NOMO-1 treated with dmso at 0.1 percent for 144 hours (cell line): ENCODE measurements at regions not wholly inside any gene's neighbourhood (a gene's known extent, or its start where the extent isn't known, plus 50 kb on each side); places are given as distances from the start of the nearest gene placed in this dataset.
A peak's percentile ranks its signal among the peaks of the same experiment; 100 is the strongest.
"Not testable (repeated sequence)": the region's sequence is repeated elsewhere in the genome, so short reads cannot be mapped to it uniquely, and the experiment has no call there.

ENCODE experiments used
- DNase-seq: peaks from one replicate; lab custom pipeline; 2025; ENCODE audit not compliant: unreplicated experiment; lab: John Stamatoyannopoulos, UW

DNA sequence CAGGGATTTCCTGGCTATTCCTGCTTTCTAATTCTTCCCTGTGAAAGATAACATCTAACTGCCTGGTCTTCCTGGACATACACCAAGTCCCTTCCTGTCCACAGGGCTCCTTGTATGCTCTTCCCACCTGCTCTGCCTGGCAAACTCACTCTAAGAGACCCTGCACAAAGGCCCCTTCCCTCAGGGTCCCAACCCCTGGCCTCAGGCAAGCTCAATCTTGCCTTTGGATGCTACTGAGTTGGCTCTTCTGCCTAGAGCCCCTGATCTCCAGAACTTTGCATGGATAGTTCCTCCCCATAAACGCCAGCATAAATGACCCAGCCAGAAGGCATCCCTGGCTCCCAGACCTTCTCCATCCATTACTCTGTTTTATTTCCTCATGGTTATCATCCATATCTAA lies 98.3 kb upstream of the OTOS start:
- DNase-seq, result no peak

DNA sequence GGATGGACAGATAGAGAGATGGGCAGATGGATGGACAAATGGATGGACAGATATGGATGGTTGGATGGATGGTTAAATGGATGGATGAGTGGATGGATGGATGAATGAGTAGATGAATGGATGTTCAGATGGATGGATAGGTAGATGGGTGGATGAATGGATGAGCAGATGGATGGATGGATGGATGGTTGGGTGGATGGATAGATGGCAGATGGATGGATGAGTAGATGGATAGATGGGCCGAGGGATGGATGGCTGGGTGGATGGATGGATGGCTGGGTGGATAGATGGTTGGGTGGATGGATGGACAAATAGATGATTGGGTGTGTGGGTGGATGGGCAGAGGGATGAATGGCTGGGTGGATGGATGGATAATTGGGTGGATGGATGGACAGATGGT lies 98.9 kb upstream of the OTOS start:
- no peak for DNase-seq

DNA sequence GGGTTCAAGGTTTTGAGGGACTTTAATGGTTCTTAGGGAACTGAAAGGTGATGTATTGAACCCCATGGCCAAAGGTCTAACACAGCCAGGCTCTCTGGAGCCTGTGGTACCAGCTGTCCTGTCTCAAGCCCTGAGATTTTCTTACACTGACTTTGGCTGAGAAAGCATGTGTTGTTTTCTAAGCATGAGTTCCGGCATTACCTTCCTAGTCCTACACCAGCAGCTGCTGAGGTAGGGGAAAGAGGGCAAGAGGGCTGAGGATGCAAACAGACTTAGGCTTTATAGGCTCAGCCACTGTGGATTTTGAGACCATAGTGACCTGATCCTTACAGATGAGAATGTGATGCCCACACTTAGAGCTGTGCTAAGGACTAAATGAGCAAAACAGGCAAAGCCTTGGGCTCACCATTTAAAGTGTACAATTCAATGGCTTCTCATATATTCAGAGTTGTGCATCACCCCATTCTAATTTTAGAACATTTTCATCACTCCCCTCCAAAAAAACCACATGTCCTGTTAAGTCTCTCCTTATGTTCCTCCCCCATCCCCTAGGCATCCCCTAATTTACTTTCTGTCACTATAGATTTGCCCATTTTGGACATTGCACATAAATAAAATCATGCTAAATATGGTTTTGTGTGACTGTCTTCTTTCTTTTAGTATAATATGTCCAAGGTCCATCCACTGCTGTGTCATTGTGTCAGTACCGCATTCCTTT lies 99.7 kb upstream of the OTOS start:
- DNase-seq, result no peak

DNA sequence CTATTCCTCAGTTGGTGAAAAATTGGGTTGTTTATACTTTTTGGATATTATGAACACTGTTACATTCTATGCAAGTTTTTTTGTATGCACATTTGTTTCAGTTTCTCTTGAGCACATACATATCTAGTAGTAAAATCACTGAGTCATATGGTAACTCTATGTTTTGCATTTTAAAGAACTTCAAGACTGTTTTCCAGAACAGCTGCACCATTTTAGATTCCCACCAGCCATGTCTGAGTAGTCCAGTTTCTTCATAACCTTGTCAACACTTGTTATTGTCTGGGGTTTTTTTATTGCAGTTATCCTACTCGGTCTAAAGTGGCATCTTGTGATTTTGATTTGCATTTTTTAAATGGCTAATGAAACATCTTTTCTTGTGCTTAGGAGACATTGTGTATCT lies 100.3 kb upstream of the OTOS start:
- no peak for DNase-seq

DNA sequence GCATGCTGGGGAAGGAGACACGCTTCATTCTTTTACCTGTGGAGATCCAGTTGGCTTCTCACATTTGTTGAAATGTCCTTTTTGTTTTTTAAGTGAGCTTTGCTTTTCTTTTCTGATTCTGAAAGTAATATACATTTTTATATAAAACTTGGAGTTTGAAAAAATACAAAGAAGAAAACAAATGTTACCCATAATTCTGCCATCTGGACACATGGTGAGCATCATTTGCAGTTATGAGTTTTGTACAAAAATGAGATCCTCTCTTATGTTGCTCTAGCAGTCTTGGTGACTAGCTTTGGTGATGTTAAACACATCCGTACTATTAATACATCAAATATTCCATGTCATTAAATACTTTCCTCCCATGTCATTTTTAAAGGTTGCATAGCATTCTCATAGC lies 101.1 kb upstream of the OTOS start:
- no peak for DNase-seq

DNA sequence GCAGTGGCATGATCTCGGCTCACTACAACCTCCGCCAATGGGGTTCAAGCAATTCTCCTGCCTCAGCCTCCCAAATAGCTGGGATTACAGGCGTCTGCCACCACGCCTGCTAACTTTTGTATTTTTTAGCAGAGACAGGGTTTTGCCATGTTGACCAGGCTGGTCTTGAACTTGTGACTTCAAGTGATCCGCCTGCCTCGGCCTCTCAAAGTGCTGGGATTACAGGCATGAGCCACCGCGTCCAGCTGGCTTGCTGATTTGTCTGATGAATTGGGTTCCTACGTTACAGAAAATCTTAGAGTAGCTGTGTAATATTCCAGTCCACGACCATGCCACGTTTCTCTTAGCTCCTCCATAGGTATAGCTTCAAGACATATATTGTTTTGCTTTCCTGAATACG lies 102.6 kb upstream of the OTOS start:
- not testable (repeated sequence) for DNase-seq

DNA sequence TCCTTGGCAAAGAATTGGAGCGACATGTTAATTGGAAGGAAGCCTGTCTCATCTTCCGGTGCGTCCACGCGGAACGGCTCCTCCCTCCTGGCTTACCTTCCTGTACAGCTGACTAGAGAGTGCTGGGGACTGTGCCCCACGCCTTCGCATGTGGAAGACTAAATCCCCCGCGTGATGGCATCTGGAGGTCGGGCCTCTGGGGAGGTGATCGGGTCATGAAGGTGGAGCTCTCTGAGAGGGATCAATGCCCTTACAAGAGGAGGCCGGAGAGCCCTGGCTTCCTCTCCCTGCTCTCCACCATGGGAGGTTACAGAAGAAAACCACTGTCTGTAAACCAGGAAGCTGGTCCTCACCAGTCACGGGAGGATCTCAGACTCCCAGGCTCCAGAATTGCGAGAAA lies 104.1 kb upstream of the OTOS start:
- no peak for DNase-seq

DNA sequence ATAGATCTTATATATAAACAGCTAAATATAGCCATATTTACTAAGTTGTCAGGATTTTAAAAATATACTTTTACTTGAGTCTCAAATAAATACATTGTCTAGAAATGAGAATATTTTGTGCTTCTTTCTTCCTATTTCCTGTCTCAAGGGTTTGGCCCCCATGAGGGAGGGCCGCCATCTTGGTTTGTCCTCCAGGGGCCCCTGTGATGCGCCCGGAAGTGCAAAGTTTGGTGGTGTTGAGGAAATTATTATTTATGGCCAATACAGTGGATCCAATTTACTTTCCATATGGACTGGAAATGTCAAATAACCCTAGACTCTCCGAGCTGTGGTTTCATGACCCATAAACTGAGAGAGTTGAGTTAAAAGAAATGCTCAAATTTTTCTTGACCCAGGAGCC lies 104.7 kb upstream of the OTOS start:
- DNase-seq, result no peak

DNA sequence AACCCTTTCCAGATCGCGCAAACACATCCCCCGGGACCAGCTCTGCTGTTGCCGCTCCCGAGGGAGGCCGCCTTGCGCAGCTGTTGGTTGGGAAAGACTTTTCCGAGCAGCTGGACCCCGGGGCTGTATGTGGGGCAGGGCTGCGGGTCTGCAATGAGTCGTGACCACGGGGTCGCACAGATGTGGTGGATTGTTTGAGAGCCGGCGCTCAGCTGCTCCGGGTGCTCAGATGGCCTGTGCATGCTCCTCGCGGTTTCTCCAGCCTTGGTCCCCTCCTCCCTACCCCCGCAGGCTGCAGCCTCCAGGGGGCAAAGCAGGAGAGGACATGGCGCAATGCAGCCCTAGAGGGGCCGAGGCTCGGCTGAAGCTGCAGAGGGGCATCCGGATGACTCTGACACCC lies 105.2 kb upstream of the OTOS start:
- DNase-seq, result no peak

DNA sequence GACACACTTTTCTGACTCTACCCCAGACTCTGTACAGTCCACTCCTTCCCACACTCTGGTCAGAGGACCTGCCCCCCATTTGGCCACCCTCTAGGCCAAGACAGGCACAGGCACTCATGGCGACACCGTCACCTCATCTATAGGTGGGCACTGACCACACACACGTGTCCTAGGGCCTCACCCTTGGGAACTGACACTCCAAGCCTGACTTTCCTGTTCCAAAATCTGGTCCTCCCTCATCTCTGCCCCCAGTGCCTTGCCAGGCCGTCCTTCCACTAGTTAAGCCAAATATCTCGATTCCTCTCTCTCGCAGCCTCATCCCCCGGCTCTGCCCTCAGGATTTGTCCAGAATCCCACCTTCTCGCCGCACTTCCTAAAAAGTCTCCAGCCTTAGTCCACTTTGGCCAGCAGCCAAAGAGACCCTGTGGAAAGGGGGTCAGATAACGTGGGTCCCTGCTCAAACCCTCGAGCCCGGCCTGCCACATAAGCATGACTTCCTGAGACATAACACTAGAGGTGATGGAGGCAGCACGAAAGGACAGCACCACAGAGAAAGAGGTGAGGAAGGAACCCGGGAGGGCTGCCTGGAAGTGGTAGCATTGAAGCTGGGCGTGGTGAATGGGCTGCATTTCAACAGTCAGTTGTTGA lies 105.8 kb upstream of the OTOS start:
- DNase-seq, result no peak

DNA sequence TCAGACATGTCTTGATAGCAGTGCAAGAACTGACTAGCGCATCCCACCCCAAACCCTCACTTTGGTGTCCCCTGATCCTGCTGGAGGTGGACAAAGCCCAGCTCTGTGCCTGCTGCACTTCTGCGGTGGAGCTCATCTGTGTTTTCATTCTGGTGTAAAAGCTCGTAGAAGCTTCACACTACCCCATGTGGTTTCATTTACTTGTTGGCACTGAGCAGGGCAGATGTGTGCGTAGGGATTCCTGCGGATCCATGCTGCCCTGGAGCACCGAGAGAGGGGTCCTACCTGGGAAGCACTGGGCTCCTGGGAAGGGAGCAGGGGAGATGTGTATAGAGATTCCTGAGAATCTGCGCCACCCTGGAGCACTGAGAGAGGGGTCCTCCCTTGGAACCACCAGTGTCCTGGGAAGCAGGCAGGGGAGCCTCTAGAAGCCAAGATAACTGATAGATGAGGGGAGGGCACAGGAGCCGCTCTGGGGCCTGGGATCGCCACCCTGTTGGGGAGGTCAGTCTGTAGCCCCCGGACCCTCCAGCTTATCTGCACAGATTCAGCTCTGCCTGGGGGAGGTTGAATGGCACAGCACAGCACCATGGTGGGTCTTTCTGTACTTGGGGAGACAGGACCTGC lies 106.9 kb upstream of the OTOS start:
- no peak for DNase-seq

DNA sequence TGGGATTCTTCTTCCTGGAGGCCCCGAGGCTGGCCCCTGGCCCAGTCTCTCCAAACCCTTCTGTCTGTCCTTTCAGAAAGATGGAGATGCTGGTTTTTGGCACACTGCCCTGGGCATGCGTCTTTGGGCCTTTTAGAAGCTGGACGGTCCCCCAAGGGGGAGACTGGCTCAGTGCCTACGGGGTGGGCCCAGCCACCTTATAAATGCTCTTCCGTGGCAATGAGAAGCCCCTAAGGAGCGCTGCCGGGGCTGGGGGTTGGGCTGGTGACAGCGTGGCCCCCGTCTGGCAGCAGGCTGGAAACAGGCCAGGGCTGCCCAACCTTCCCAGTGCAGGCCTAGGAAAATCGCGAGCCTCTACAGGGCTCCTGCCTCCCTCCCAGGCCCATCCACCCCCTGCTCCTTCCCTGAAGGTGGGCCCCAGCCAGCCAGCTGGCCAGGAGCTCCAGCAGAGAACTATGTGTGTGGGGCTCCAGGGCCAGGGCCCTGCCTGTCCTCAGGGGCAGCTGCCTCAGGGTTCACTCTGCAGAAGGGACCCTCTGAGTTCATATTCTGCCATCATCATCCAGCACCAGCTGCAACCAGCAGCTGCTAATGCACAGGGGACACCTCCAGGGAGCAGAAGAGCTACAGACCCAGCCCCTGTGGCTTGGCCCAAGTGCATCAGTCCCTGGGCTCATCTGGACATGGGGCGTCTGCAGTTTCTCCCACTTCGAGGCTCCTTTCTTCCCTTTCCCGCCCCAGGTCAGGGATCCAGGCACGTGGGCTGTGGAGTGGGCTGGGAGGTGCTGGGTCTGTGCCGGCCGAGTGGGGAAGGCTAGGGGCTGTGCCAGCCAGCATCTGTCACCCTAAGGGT lies 107.6 kb upstream of the OTOS start:
- DNase-seq, result no peak

DNA sequence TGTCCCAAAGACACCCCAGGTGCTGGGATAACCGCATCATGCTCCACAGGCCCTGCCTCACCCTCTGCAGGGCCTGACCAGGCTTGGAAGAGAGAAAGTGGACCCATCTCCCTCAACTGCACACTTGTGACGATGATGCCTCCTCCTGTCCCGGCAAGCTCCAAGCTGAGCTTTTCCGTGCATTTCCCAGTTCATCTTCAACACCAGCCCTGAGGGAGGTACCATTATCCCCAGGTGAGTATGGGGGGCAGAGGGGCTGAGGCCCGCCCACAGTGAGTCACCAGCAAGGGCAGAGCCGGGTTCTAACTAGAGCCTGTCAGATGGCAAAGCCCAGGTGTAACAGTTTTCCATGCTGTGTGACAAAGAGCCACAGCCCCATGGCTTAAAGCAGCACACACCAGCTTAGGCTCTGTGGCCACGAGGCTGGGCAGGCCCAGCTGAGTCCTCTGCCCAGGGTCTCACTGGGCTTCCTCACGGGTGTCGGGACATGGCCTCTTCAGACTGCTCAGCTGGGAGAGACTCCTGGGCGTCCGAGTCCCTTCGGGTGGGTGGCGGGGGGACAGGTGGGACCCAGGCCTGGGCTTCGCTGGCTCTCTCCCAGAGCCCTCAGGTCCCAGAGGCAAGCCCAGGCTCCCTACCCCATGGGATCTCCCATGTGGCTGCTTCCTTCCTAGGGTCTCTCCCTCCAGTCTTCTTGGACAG lies 108.4 kb upstream of the OTOS start:
- no peak for DNase-seq

DNA sequence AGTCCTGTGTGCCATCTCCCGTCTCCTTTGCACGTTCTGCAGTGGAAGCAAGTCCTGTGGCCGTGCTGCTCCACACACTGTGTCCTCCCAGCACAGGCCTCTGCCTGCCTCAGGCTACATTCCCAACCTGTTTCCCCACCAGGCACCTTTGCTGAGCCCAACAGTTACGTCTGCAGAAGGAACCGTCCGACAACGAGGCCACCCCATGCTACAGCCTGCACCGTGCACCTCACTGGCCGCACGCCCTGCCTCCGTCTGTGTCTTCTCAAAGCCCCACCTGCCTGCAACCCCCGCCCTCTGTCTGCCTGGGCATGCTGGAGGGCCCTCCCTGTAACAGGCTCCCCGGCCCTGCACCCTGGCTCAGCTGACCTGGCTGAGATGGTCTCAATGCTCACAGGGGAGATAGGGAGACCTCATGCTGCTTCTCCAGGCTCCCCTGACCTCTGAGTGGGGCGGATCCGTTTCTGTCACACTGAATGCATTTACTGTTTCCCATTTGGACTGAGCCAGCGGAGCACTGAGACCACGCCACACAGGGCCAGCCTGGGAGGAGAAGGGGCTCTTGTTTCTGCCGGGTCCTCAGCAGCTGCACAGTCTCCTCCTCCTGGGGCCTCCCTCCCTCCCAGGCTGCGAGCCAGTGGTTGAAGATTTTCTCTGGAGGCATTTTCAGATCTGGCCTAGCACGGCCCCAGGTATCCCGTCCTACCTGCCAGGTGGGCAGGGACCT lies 109.1 kb upstream of the OTOS start:
- no peak for DNase-seq

DNA sequence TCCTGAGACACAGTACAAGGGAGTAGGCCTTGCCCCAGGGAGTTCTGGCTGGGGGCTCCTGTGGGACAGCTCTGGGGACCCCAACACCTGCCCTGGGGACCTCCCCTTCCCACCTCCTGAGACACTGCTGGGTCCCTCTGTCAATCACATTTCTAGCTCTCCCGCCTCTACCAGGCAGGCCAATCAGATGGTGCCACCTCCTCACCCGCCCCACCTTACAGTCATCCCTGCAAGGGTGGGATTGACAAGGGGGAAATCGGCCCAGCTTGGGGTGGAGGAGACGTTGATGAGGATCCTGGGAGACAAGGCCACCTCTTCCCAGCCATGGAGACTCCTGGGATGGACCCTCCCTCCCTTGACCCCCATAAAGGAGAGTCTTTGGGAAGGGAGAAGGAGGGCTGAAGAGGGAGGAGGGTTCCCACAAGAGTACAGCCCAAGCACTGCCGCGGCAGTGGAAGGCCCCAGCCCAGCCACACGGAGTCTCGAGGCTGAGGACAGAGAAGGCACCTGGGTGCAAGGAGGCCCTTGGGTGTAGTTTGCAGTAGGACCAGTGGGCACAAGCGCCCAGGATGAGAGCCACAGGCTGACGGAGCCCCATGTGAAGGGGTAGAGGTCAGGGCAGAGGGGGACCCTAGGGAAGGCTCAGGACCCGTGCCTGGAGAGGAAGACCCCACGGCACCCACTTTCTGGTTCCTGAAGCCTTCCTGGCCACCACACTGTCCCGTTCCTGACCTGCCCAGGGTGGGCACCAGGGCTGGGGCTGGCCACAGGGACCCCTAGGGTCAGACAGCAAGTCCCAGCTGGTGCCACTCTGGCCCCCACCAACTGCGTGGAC lies 109.9 kb upstream of the OTOS start:
- no peak for DNase-seq

DNA sequence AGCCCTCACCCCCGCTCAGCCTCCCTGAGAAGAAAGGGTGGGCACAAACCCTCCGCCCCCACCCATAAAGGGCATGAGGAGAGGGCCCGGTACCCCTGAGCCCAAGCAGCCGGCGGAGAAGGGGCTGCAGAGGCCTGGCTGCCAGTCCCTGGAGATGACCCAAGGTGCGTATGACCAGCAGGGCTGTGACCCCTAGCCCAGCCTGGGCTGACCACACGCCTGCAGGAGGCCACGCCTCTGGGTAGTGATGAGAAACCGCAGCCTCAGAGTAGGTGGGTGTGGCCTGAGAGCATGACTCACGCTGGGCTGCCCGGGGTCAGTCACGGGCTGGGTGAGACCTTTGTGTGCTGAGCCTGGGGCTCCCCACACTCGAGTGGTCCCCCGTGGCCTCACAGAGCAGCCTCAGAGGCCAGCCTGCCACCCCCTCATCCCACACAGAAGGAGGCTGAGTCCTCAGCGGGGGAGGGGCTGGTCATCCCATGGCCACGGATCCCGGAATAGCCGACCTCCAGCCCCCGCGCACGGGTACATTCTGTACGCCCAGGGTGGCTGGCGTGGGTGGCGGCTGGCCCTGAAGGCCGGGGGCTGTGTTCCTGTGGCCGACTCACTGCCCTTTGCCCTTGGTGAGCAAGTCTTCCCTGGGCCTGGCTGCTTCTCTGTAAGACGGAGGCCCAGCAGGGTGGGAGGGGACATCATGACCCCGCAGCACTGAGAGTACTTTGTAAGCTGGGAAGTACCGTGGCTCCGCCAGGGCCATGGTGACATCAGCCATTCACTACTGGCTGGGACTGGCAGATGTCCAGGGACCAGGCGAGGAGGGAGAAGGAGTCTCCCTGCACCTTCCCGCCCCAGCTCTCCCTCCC lies 110.8 kb upstream of the OTOS start:
- DNase-seq, result peak; percentile 41

DNA sequence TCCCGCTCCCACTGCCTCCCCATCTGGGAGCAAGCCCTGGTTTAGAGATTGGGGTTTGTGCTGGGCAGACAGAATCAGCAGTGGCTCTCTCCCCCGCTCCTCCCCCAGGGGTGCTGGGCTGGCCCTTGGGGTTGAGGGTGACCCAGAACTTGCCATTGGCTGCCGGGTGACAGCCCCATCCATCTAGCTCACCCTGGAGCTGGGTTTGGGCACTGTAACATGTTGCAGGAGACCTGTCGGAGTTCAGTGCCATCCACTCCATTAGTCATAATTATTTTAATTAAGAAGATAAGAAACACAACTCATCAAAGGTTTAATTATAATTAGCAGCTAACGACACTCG lies 111.4 kb upstream of the OTOS start:
- DNase-seq, result no peak

DNA sequence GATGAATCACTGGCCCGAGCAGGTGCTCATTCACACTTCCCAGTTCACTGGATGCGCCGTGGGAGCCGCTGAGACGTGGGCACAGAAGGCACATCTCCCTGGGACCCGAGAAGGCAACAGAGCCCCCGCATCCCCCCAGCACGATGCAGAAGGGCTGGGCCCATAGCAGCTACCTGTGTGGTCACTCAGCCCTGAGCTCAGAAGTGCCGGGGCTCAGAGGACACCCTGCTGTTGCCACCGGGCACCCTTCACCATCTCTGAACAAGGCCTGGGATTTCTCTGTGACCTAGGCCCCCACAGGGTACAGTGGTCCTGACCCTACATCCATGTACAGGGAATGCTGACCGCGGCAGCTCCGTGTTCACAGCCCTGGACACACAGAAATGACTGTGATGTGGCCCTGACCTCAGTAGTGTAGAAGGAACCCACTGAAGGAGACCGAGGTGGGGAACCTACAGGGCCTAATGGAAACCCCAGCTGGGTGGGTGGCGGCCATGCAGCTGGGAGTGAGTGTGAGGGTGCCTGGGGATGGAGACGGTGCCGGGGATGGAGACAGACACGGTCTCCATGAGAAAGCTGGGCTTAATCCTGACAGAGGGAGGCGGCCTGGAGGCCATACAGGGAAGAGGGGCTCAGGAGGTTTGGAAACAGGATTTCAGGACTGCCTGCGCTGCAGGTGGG lies 111.9 kb upstream of the OTOS start:
- no peak for DNase-seq
